Neural cell (in vitro differentiated cells): ENCODE measurements at regions not wholly inside any gene's neighbourhood (a gene's known extent, or its start where the extent isn't known, plus 50 kb on each side); places are given as distances from the start of the nearest gene placed in this dataset.

ENCODE experiments used
- H2AFZ ChIP-seq: fragments of 200-600, 300-800 bp; sonication (generic), shearing (Covaris generic); 2 replicates; pipeline ENCODE4 v1.6.0; 2014; ENCODE audit warnings: low read depth, mild to moderate bottlenecking, antibody characterized with exemption, low read length, moderate library complexity
- H3F3A ChIP-seq: fragments of 200-600 bp; shearing (Covaris generic); 2 replicates; pipeline ENCODE4 v1.6.1; 2016; ENCODE audit warnings: mild to moderate bottlenecking, moderate library complexity, mixed read lengths, antibody characterized with exemption, low read length; ENCODE audit not compliant: insufficient read depth, poor library complexity, severe bottlenecking
- H3K27ac ChIP-seq: fragments of 200-600, 300-800 bp; sonication (generic), shearing (Covaris generic); 2 replicates; pipeline ENCODE4 v1.5.1; 2014; ENCODE audit warnings: mild to moderate bottlenecking, low read length, moderate library complexity
- H3K27me3 ChIP-seq: fragments of 300-800, 200-600 bp; sonication (generic), shearing (Covaris generic); 2 replicates; pipeline ENCODE4 v1.6.0; 2014; ENCODE audit warnings: mild to moderate bottlenecking, low read depth, low read length, moderate library complexity; ENCODE audit not compliant: insufficient read depth
- H3K36me3 ChIP-seq: fragments of 300-800, 200-600 bp; sonication (generic), shearing (Covaris generic); 2 replicates; pipeline ENCODE4 v1.5.1; 2014; ENCODE audit warnings: mild to moderate bottlenecking, antibody characterized with exemption, low read length, moderate library complexity; ENCODE audit not compliant: insufficient read depth
- H3K4me2 ChIP-seq: fragments of 300-800, 200-600 bp; sonication (generic), shearing (Covaris generic); 2 replicates; pipeline ENCODE4 v1.6.0; 2014; ENCODE audit warnings: mild to moderate bottlenecking, low read length
- H3K4me3 ChIP-seq: fragments of 300-800, 200-600 bp; sonication (generic), shearing (Covaris generic); 2 replicates; pipeline ENCODE4 v1.5.1; 2014; ENCODE audit warnings: mild to moderate bottlenecking, low read length, moderate library complexity
- H3K79me2 ChIP-seq: fragments of 200-600 bp; shearing (Covaris generic); replicated peaks from 2 replicates; pipeline ENCODE4 v1.6.0; 2014; ENCODE audit warnings: mild to moderate bottlenecking, low read length, moderate library complexity; ENCODE audit not compliant: insufficient read depth
- H3K9ac ChIP-seq: fragments of 300-800, 200-600 bp; sonication (generic), shearing (Covaris generic); 2 replicates; pipeline ENCODE4 v1.6.1; 2016; ENCODE audit warnings: mild to moderate bottlenecking, low read length, mixed read lengths
- H3K9me2 ChIP-seq: fragments of 200-600 bp; shearing (Covaris generic); 2 replicates; pipeline ENCODE4 v1.6.1; 2016; ENCODE audit warnings: mild to moderate bottlenecking, low read length, mixed read lengths; ENCODE audit not compliant: insufficient read depth
- H3K9me3 ChIP-seq: fragments of 200-600, 300-800 bp; sonication (generic), shearing (Covaris generic); 2 replicates; pipeline ENCODE4 v1.6.1; 2016; ENCODE audit warnings: mild to moderate bottlenecking, mixed run types, low read length, moderate library complexity, mixed read lengths
- H4K20me1 ChIP-seq: fragments of 200-600 bp; shearing (Covaris generic); 2 replicates; pipeline ENCODE4 v1.6.1; 2016; ENCODE audit warnings: mild to moderate bottlenecking, mixed run types; ENCODE audit not compliant: insufficient read depth
- EP300 ChIP-seq: fragments of 450-650 bp; conservative IDR thresholded peaks from 2 replicates; pipeline ENCODE4 v1.6.1; 2014; ENCODE audit warnings: antibody characterized with exemption, mild to moderate bottlenecking, moderate library complexity; ENCODE audit not compliant: poor library complexity, severe bottlenecking
- EZH2 ChIP-seq: fragments of 200-600, 300-800 bp; shearing (Covaris generic), sonication (generic); IDR thresholded peaks from 2 replicates; pipeline ENCODE4 v1.6.1; 2014; ENCODE audit warnings: antibody characterized with exemption, low read length, borderline replicate concordance, mild to moderate bottlenecking; ENCODE audit not compliant: insufficient read depth, poor library complexity, severe bottlenecking
- MXI1 ChIP-seq: fragments of 450-650 bp; conservative IDR thresholded peaks from 2 replicates; pipeline ENCODE4 v1.6.1; 2014; ENCODE audit warnings: antibody characterized with exemption, mild to moderate bottlenecking; ENCODE audit not compliant: poor library complexity, severe bottlenecking
- POLR2AphosphoS5 ChIP-seq: IDR thresholded peaks from 2 replicates; pipeline ENCODE4 v1.6.1; 2012
- RAD21 ChIP-seq: fragments of 450-650 bp; conservative IDR thresholded peaks from 2 replicates; pipeline ENCODE4 v1.6.1; 2014; ENCODE audit warnings: antibody characterized with exemption, mild to moderate bottlenecking, moderate library complexity
- REST ChIP-seq: IDR thresholded peaks from 2 replicates; pipeline ENCODE4 v1.6.1; 2012; ENCODE audit warnings: borderline replicate concordance
- SMC3 ChIP-seq: fragments of 450-650 bp; conservative IDR thresholded peaks from 2 replicates; pipeline ENCODE4 v1.6.1; 2014; ENCODE audit warnings: antibody characterized with exemption, mild to moderate bottlenecking, moderate library complexity; ENCODE audit not compliant: poor library complexity
- TAF1 ChIP-seq: IDR thresholded peaks from 2 replicates; pipeline ENCODE4 v1.6.1; 2012; ENCODE audit warnings: low read depth
- TF ChIP-seq, protein P1 (sequence below): fragments of 450-650 bp; IDR thresholded peaks from 2 replicates; pipeline ENCODE4 v1.5.1; 2014; ENCODE audit warnings: antibody characterized with exemption, mild to moderate bottlenecking, moderate library complexity; ENCODE audit not compliant: poor library complexity, severe bottlenecking

DNA sequence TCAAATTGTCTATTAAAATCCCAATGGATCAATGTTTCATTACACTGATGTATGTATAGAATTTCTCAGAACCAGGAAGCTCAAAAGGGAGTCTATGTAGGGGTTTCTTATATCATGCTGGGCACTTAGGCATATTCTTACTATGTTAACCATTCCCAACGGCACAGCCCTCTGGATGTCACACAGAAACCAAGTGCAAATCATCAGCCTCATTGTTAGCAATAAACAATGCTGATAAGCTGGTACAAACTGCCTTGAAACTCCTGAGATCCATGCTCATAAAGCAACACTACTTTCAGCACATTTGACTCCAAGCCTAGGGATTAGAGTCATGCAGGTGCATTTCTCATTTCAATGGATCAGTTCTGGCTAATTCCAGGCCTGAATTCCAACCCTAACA lies 730.2 kb upstream of the SLC39A10 start:
- Histone ChIP-seq H3K9ac (no peak overlapping the region), H3K9me3 (no peaks in the 10 kb centered on the region), H3F3A (no peaks in the 10 kb centered on the region), H3K4me2 (no peak overlapping the region), H3K27ac (no peak overlapping the region), H3K27me3 (no peaks in the 10 kb centered on the region), H4K20me1 (no peaks in the 10 kb centered on the region), H3K4me3 (no peak overlapping the region), H3K9me2 (no peaks in the 10 kb centered on the region), H2AFZ (no peak overlapping the region), H3K79me2 (no peaks in the 10 kb centered on the region), H3K36me3 (no peaks in the 10 kb centered on the region)
- TF ChIP-seq REST (no peak), RAD21 (no peak), SMC3 (no peak), MXI1 (no peak), EP300 (no peak), POLR2AphosphoS5 (no peak), TAF1 (no peak), EZH2 (no peak)
- TF ChIP-seq, protein P1, sequence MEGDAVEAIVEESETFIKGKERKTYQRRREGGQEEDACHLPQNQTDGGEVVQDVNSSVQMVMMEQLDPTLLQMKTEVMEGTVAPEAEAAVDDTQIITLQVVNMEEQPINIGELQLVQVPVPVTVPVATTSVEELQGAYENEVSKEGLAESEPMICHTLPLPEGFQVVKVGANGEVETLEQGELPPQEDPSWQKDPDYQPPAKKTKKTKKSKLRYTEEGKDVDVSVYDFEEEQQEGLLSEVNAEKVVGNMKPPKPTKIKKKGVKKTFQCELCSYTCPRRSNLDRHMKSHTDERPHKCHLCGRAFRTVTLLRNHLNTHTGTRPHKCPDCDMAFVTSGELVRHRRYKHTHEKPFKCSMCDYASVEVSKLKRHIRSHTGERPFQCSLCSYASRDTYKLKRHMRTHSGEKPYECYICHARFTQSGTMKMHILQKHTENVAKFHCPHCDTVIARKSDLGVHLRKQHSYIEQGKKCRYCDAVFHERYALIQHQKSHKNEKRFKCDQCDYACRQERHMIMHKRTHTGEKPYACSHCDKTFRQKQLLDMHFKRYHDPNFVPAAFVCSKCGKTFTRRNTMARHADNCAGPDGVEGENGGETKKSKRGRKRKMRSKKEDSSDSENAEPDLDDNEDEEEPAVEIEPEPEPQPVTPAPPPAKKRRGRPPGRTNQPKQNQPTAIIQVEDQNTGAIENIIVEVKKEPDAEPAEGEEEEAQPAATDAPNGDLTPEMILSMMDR: no peak

GRCh38 chr2:194925742-194926141 lies 731.3 kb upstream of the SLC39A10 start:
- H2AFZ ChIP-seq: no peak overlapping the region
- H3K27ac ChIP-seq: no peak overlapping the region
- H3K27me3 ChIP-seq: no peaks in the 10 kb centered on the region
- no peak overlapping the region for H3K4me3 ChIP-seq
- H3K9me3 ChIP-seq: no peaks in the 10 kb centered on the region
- H4K20me1 ChIP-seq: no peaks in the 10 kb centered on the region
- H3K9me2 ChIP-seq: no peaks in the 10 kb centered on the region
- H3F3A ChIP-seq: no peaks in the 10 kb centered on the region
- TF ChIP-seq TAF1 (no peak), POLR2AphosphoS5 (no peak), EP300 (no peak), REST (no peak)
- H3K36me3 ChIP-seq: no peaks in the 10 kb centered on the region
- H3K4me2 ChIP-seq: no peak overlapping the region
- H3K79me2 ChIP-seq: no peaks in the 10 kb centered on the region
- H3K9ac ChIP-seq: no peak overlapping the region
